ENCODE measurements at regions not wholly inside any gene's neighbourhood (a gene's known extent, or its start where the extent isn't known, plus 50 kb on each side); places are given as distances from the start of the nearest gene placed in this dataset.

DNA sequence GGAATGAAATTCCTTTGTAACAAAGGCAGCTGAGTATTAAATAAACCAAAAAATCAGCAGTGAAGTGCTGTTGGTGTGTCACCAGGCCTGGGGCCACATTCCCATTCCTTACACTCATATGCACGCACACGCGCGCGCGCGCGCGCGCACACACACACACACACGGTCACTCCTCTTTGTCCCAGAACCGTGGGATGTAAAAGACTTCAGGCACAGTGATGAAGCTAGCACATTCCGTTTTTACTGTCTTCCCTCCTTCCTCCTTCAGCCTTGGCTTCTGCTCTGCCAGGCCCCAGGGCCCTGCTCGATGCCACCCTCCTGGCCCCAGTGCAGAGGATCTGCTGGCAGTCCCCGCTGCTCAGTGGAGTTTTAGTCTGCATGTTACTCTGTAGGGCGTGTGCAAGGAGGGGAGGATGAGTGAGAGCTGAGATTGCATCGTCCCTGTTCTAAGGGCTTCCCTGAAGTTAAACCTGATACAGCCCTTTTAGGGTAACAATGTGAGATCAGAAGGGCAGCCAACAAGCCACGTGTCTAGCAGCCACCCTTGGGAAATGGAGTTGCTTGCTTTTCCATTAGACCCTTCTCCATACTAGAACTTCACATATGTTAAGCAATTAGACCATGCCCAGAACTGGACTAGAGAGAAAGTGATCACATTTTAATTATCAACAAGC is 71.7 kb upstream of the WDR26 start:
- DNase-seq (ENCODE audit: extremely low read depth, low read depth) = no peak
- TF ChIP-seq, protein P1, sequence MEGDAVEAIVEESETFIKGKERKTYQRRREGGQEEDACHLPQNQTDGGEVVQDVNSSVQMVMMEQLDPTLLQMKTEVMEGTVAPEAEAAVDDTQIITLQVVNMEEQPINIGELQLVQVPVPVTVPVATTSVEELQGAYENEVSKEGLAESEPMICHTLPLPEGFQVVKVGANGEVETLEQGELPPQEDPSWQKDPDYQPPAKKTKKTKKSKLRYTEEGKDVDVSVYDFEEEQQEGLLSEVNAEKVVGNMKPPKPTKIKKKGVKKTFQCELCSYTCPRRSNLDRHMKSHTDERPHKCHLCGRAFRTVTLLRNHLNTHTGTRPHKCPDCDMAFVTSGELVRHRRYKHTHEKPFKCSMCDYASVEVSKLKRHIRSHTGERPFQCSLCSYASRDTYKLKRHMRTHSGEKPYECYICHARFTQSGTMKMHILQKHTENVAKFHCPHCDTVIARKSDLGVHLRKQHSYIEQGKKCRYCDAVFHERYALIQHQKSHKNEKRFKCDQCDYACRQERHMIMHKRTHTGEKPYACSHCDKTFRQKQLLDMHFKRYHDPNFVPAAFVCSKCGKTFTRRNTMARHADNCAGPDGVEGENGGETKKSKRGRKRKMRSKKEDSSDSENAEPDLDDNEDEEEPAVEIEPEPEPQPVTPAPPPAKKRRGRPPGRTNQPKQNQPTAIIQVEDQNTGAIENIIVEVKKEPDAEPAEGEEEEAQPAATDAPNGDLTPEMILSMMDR (IDR thresholded peaks at IDR 0.05; ENCODE audit: low read depth, low read length) = no peak

DNA sequence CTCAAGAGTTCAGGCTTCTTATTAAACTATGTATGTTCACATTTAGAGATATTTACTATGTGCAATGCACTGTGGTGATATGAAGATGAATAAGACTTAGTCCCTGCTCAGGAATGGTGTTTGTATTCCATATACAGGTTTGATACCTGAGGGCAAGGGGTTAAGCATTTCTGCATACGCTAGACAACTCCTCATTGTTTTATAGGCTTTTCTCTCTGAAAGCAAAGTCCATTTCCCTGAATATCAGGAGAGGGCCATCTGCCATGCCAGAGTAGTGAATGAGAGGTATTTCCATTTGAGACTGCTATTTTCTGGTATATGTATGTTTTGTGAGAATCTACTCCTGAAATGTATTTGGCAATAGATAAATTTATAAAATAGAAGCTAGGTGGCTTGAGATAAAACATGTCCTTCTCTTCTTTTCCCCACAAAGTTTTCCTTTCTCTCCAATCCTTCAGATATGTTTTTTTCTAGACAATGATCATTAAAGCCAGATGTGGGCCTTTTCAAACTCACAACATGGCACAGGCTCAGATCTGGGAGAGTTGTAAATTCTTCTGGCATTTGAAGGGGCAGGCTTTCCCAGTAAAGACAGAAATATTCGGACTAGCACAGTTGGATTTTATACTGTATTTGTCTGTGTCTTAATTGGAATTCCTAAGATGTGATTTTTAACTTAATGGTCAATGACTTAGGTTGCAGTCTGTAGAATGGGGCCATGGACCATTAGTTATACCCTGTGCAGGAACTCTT is 73.3 kb upstream of the WDR26 start:
- TF ChIP-seq, protein P1 (IDR thresholded peaks at IDR 0.05; ENCODE audit: low read depth, low read length) = no peak
- peak; percentile 46 for DNase-seq (ENCODE audit: extremely low read depth, low read depth)

DNA sequence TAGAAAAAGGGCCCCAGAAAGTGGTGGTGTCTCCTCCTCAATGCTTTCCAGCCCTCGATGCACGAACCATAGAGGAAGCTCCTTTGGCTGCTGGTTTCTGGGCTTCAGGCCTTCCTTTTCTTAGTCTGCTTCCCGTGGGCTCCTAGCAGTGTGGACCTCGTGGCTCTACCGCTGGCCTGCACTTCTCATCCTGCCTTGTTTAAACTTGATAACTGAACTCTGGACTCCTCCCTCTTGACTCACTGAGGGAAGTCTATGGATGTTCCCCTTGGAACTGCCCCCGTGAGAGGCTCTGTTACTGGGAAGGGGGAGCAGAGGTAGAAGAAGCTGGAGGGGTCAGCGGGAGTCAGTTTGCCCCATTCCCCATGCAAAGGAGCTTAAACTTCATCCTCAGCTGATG is 75.3 kb upstream of the WDR26 start:
- no peak for DNase-seq (ENCODE audit: extremely low read depth, low read depth)
- TF ChIP-seq, protein P1 (IDR thresholded peaks at IDR 0.05; ENCODE audit: low read depth, low read length) = no peak

DNA sequence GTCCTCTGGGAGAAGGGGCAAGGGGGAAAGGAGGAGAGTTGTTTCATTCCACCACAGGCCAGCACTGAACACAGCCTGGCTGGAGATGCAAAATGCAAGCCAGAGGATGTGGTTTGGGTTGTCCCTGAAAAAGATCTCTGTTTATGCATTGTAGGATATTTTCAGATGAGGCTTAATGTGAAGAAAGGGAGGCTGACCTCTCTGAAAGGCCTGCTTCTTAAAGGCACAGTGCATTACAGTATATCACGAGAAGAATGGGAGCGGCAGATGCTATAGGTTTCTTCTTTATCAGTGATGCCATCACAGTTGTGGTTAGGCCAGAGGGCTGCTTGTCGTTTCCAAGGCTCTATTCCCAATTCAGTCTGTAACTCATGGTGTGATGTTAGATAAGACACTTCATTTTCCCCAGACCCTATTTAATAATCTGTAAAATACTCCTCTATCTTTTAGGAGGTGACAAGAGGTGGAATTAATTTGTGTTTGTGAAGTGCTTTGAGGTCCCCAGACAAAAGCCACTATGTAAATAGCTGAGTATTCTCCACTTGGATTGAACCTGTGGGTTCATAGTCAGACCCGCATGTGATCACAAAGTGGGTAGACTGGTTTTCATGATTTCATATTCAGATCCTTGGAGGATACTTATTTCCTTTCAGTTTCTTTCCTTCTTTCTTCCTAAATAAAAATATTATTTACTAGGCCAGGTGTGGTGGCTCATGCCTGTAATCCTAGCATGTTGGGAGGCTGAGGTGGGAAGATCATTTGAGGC is 76.5 kb upstream of the WDR26 start:
- DNase-seq (ENCODE audit: extremely low read depth, low read depth) = no peak
- TF ChIP-seq, protein P1 (IDR thresholded peaks at IDR 0.05; ENCODE audit: low read depth, low read length) = no peak

DNA sequence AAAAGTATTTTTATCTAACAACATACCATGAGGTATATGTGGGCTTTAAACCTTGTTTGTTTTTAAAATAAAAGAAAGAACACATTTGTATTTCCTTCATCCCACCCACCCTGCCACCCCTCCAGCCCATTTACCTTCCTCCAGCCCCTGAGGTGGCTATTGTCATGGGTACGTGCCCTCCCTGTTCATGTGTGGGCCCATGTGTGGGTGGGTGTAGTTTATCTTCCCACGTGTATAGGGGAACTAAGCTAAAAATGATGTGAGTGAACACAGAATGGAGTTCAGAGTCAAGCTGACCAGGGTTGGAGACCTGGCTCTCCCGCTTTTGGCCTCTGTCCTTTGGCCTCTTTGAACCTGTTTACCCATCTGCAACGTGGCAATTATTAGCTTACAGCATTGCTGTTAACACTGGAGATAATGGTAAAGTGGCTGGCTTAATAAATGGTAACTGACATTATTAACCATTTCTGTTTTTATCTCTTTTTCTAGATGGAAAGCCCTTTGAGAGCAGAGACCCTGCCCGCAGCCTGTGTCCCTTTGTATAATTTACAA is 78.1 kb upstream of the WDR26 start:
- TF ChIP-seq, protein P1 (IDR thresholded peaks at IDR 0.05; ENCODE audit: low read depth, low read length) = no peak
- no peak for DNase-seq (ENCODE audit: extremely low read depth, low read depth)

DNA sequence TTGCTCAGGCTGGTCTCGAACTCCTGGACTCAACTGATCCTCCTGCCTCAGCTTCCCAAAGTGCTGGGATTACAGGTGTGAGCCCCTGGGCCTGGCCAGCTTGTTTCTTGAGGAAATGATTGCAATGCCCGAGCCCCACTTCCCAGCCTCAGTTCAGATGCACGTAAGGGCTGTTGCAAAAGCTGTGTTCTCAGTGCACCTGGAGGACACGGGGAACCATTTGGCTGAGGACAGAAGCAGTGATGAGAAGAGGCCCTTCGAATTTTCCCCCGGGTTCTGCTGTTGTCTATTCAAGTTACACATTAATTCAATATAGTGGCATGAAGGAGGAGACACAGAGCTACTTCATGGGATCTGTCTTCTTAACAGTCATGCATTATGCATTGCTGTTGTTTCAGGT is 78.8 kb upstream of the WDR26 start:
- TF ChIP-seq, protein P1 (IDR thresholded peaks at IDR 0.05; ENCODE audit: low read depth, low read length) = no peak
- DNase-seq (ENCODE audit: extremely low read depth, low read depth) = no peak

Measured in AG09319 (cell line).